ENCODE measurements at regions not wholly inside any gene's neighbourhood (a gene's known extent, or its start where the extent isn't known, plus 50 kb on each side); places are given as distances from the start of the nearest gene placed in this dataset.

DNA sequence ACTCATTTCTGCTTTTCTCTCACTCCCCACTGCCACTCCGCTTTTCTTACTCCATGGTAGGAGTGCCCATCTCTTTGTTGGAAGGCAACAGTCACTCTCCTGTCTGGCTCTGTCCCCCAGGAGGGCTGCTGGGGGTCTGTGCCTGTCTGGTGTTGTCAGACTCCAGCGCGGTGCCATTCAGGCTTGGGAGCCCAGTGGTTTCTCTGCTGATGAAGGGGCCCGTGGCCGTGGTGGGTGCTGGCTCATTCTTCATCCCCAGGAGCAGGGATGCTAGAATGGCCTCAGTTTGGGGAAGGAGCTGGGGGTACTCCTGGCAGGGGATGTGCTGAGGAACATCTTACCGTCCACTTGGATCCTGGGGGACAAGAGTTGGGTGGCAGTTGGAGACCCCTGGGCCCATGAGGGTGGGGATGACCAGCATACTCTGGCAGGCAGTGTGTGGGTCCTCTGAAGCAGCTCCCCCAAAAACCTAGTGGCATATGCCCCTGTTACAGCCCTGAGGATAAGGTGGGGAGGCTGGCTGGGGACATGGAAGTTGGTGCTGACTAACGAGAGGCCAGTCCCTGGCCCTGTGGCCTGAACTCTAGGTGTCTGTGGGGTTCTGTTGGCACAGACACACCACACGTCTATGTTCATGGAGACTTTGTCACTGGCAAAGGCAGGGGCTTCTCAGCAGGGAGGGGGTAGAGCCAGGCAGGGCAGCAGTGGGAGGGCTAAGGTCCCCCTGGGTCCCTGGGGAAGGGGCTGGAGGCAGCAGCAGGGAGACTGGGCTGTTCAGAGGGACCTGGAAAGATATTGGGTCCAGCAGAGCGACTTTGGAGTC is 102.8 kb upstream of the RET start:
- DNase-seq, result no peak

DNA sequence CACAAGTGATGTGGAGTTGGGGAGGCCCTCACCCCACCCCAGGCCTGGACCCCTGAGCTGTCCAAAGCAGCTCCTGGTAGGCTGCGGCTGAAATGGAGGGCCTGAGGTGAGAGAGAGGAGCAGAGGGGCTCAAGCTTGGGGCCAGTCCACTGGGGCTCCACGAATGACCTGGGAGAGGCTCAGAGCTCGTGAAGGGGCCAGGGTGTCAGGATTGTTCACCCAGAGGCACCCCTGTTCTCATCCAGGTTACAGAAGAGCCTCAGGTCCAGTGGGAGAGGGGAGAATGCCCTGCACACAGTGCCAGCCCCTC is 102.2 kb upstream of the RET start:
- DNase-seq, result no peak

DNA sequence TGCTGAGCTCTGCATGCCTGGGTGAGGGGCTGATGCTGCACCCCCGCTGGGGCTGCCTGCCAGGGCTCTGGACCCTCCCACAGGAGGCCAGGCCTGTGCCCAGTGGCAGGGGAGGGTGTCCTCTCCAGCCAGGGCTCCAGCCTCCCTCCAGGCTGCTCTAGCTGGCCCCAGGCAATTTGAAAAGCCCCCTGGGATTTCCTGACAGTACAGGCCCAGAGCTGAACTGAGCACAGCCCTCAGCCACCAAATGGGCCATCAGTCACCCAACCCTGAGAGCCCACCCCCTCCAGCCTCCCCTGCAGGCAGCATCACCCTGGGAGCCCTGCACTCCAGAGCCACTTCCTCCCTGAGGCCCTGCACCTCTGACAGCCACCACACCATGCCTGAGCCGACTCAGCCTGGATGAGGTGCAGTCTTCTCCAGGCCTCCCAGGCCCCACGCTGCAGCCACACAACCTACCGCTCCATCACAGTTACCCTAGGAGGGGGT is 101.8 kb upstream of the RET start:
- peak in 1 of 4 experiments; percentile 23 for DNase-seq

DNA sequence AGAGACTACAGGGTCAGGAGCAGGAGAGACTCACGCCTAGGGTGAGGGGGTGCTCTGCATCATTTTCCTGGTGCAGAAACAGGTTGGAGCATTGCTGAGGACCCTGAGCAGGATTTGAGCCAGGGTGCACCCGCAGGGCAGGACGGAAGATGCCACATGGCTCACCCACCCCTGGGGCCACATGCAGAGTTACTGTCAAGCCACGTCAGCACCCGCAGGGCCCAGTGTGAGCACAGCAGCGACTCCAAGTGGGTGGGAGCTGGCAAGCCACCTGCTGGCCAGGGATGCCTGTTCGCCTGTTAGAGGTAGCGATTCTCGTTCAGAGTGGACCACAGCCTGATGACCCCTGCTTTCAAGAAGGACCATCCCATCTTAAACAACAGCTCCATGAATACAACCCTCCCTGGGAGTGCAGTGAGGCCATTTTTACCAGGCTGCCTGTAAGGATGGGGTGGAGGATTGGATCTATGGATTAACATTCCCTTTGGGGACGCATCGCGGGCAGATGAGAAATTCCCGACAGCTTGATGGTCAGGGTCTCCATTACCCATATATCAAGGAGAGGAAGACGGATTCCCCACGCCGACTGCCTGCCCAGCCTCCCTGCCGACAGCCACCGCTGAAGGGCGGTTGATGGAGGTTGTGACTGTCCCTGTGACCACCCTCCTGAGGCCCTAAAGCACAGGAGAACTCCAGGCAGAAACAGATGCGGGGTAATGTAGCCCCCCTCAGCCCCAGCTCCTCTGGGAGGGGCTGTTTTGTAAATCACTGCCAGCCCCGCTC is 101.1 kb upstream of the RET start:
- no peak for DNase-seq

DNA sequence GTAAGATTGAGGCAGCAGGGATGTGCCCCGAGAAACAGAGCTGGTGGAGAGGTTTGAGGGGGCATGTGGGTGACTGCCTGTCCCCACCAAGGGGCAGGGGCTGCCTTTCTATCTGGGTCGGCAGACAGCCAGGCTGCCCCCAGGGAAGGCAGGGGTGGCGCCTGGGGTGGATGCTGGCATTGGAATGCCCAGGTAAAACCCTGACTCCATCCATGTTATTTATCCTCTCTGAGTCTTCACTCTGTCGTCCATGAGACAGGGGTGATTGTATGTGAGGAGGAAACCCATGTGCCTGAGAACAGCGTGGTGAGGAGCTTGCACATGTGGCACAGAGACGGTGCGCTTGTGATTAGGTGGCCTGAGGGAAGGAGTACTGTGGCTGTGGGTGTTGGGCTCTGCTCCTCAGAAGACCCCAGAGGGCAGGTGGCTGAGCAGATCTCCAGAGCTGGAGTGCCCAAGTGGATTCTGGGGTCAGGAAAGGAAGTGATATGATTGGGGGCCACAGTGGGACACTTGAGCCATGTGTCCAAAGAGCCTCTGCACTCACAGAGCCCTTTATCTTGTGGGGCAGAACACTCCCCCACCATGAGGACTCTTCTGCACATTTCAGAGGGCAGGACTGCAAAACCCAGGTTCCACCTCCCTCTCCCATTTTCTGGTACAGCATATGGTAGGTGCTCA is 100.4 kb upstream of the RET start:
- DNase-seq, result no peak

DNA sequence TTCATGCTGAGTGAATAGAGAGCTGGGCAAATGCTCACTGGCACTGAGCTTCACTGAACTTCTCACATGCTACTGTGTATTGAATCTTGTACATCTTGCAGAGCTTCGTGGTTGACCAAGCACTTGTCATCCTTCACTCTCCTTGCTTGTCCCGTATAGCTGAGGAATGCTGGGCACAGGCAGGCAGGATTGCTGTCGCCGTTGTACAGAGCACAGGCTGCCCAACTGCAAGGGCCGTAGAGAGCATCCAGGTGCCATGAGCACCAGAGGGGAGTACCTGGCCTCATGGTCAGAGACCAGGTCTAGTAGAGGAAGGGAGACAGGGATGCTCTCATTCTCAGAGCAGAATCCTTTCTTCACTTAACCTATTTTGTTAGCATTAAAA is 99.8 kb upstream of the RET start:
- no peak for DNase-seq

DNA sequence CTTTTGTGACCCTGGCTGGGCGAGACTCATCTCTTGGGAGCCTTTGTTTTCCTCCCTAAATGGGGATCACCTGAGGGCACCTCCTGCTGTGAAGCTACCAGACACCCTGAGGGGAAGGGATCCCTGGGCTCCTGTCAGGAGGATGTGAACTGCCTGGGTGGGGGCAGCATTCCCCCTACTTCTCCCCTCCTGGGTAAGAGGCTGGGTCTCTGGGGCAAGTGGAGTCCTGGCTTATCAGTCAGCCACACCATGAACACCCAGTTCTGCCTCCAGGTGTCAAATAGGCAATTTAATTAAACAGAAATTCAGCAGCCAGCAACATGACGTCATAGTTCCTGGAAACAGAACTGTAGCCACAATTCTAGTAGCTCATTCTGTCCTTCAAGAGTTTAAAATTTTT is 97.7 kb upstream of the RET start:
- no peak for DNase-seq

DNA sequence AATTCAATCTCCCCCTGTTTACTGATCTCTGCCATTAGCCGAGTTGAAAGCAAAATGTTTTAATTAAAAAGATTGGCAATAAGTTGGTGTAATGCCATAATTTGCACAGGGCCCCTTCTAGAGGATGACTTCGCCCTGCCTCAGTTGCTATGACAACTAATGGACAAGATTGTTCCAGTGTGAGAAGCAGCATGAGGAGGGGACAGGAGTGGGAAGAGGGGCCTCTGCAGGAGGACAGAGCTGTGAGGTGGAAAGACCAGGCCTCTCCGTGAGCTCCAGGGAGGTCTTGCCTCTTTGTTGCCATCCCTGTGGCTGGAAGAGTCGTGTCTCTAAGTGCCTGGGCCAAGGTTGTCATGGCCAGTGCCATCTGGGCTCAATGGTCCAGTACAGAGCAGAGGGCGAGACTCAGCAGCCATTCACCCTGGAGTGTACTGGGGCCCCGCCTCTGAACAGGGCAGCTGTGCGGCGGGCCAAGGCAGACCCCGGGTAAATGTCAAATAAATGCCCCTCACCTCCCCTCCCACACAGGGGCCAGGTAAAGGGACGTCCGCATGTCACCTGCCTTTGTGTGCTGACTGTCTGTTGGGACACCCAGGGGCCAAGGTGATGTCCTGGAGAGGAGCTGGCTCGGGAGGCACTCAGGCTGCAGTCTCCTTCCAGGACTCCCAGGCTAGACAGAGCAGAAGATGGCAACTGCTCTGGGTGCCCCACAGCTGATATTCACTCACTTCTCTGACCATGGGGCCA is 97.0 kb upstream of the RET start:
- DNase-seq, result no peak

DNA sequence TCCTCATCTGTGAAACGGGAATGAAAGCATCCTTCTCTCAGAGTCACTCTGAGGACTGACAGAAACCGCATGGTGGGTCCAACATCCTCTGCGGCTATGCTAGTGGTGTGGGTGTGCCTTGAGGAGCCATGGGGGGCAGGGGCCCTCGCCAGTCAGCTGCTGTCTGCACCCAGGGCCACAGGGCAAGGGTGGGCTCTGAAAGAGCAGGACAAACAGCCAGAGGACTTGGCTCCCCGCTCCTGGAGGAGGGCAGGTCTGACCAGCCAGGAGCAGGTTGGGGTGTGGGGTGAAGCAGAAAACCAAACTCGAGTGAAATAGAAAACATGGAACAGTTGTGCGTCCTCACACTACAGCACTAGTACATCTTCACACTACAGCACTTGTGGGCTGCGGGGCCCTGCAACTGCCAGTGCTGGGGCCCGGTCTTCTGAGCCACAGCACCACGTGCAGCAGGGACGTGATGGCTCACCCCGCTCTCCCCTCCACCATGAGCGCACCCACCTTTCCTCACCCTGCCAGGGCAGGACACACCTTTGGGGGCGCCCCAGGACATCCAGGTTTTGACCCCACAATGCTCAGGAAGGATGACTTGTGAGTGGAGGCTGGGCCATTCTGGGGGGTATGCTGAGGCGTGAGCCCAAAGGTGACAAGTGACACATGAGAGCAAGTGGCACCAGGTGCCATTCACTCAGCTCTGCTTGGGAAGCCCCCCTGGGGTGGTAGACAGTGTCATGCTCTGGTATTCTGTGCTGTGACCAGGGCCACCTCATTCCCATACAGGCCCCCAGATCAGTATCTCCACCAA is 96.1 kb upstream of the RET start:
- DNase-seq, result no peak

DNA sequence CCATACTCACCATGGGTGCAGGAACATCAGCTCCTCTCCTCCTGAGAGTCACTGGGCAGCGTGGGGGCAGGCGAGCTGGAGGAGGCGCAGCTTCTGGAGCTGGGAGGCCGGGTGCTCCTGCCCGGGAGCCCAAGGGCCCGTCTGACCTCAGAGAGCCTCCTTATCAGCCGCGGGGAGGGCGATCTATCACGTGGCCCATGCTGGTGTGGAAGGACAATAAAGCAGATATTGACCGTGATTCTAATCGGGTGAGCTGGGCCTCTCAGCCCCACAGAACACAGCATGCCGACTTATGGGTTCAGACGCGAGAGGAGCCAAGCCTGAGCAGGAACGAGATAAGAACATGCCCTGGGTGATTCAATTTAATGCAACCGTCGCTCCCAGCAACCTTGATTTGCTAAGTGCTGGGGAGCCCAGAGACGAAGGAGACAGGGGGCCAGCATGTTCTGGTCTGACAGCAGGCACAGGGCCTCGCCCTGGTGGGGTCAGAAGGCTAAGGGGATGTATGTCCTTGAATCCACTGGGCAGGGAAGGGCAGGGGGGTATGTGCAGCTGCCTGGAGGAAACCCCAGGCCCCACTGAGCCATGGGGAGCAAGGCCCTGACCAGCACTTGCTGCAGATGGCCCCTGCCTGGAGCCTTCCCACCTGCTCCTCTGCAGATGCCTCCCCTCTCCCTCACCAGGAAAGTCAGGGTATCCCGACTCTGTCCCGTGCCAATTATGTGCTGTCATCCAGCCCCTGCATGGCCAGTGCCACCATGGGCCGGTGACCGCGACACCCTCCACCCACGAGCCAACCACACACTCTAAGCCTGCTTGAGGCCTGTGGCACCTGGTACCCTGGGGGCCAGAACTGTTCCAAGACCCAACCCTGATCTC is 95.3 kb upstream of the RET start:
- DNase-seq, result no peak

DNA sequence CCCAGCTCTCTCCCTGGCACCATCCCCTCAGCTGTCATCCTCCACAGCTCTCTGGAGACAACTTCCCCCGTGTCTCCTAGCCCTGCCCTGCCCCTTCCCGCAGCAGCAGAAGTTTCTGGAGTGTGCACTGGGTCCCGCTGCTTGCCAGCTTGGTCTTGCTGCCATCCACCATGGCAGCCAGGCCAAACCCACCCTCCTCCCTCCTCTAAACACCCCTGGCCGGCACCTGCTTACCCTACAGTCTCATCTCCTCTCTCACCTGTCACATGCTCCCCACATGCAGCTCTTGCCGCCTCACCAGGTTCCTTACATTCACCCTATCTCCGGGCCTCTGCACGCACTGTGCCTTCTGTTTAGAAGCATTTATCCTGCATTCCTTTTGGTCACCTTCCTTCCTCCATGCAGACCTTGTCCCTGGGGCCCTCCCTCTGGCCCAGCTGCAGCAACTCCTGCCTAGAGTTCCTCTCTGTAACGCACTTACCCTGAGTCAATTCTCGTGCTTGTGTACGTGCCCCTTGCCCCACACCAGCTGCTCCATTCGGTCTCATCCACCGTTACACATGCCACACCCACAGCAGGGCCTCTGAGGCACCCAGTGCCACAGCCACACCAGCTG is 93.9 kb upstream of the RET start:
- peak in 1 of 4 experiments; percentile 49 for DNase-seq

DNA sequence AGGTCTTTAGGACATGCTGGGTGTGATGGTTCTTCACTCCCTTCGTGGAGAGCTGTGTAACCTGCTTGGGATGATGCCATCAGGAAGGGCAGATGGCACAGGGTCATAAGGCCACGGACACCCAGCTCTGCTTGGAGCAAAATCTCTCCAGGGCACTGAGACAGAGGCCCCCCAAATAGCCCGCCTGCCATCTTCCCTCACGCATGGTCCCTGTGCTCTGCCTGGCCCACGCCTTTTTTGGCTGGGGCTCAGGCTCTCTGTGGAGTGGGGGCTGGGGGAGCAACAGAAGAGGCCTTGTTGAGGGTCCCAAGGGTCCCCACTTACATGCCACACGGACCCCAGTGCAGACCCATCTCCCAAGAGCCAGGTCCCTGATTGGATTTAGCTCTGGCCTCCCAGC is 93.3 kb upstream of the RET start:
- no peak for DNase-seq

DNA sequence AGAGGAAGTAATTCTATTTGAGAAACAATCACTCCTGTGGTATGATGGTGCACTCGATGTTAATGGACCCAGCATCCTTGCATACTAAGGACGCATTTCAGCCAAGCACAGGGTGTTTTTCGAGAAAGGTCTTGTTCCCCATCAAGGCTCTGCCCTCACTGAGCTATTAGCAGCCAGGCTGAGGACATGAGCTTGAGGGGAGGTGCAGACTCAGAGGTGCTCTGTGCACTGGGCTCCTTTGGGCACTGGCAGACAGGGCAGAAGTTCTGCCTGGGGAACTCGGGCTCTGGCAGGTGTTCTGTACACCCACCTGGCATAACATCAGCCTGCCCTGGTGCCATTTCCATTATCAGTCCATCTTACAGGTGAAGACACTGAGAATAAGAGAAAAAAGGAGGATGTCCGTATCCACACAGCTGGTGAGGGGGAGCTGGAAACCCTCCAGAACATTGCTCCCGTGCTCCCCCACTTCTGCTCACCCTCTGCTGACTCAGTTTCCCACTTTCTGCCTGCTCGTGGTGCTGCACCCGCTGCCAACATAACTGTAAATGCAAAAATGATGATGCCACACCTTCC is 92.7 kb upstream of the RET start:
- DNase-seq, result no peak

DNA sequence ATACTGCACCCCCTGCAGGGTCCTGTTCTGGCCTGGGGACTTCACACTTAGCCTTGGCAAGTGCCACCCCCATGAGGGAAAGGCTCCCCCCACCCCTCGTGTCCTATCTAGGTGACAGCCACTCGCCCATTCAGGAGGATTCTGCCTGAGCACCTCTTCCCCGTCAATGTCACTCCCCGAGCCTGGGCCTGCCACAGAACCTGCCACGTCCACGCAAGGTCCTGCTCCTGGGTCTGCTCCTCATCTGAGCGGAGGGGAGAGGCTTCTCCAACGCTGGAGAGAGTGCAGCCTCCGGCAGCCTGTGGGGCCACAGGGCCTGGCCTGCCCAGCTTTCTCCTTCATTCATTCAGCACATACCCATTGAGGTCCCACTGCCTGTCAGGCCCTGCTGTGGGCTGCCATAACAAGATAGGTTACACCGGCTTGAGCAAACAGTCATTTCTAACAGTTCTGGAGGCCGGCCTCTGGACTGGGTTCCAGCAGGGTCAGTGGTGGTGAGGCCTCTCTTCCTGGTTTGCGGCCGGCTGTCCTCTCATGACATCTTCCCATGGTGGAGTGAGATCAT is 92.0 kb upstream of the RET start:
- DNase-seq, result no peak

DNA sequence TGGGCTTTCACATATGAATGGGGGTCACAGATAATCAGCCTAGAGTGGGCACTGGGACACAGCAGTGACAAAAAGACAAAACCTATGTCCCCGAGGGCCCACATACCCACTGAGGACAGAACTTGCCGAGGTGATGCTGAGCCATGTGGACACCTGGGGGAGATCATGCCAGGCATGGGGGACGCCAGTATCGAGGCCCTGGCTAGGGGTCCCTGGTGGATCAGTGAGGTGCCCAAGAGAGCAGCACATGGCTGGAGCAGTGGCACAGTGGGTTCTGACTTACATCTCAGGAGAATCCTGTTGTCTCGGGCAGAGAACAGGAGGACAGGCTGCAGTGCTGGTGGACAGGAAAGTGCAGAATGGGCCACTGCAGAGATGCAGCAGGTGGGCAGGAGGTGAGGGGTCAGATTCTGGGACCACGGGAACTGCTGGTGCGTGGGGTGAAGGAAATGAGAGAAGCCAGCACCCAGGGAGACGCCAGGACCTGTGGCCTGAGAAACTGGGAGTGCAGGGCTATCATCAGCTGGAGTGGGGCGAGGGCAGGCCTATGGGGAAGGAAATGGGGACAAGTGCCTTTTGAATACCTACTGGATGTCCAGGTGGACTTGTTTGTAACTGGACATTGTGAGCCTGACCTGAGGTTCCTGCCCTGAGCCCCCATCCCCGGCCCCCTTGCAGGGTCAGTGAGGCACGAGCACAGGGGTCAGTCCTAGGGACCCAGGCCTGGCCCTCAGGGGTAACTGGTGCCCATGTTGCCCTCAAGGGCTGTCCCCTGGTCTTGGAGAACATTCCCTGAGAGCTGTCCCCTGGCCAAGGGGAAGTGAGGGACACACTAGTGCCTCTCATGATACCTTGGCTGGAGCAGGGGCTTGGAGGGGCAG is 91.2 kb upstream of the RET start:
- no peak for DNase-seq

DNA sequence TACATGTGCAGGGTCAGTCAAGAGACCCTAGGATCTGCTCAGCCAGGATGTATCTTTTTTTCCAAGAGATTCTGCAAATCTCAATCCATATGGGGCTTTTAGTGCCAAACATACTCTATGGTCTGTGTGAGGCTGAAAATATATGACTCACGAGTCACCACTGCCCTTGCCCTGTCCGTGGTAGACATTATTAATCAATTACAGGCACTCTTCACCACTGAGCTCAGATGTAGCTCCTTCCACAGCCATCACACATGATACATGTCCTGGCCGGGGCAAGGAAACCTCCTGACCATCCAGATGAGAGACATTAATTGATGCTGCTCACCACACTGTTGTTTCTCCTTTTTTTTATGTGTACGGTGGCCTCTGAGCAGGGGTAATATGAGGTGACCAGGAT is 90.2 kb upstream of the RET start:
- peak; percentile 14 to 60 (median 52) for DNase-seq

DNA sequence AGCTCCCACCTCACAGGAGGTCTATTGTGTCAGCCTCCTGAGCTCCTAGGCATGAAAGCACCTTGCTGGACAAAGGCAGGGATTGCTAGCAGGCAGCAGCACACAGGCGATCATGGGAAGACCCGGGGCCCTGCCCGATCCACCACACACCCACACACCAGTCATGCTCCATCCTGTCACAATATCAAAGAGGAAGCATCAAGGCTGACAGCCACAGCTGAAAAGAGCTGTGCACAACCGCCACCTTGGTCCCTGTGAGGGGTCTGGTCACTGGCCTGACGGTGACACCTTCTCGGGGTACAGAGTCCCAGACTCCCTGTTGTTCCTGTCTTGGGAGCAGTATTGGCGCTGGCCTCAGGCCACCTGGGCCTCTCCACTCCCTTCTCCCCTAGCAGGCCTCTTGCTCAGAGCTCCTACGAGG is 89.7 kb upstream of the RET start:
- DNase-seq, result peak; percentile 83 to 91 (median 90)

DNA sequence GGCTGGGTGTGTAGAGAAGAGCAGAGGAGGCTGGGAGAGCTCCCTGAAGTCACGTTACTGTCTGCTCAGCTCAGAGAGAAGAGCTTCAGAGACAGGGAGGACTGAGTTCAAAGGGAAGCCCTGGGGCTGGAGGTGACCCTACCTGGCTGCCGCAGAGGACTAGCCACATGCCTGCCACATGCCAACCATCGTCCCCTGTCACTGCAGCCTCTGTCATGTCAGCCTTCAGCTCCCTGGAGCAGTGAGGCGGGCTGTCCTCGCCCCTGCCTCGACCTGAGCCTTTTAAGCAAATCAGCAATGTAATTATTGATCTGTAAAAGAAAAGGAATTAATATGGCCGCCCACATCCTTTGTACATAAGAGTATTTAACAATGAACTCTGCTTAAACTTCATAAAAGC is 89.3 kb upstream of the RET start:
- DNase-seq, result no peak

DNA sequence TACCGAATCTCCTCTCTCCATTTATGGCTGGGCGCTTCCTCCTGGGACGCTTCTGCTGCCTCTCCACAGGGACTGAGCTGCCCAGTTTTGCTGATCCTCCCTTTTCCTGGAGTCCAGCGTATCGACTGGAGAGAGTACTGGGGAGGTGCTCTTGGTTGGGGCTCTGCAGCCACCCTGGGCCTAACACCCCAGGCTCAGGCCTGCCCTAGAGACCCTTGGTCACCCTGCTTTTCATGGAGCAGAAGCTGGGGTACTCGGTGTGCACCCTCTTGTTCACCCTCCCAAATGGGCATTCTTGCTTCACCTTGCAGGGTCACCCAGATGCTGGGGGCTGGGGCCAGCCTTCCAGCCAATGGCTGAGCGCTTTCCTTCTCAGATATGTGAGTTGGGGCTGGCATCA is 88.8 kb upstream of the RET start:
- DNase-seq, result no peak
